SK-N-SH (cell line): ENCODE measurements at regions not wholly inside any gene's neighbourhood (a gene's known extent, or its start where the extent isn't known, plus 50 kb on each side); places are given as distances from the start of the nearest gene placed in this dataset.

Source experiments
- CTCF ChIP-seq: fragments of 200-600 bp; sonication (generic); IDR thresholded peaks from 2 replicates; pipeline ENCODE4 v1.6.1; 2017; ENCODE audit warnings: antibody characterized with exemption, mild to moderate bottlenecking, moderate library complexity
- EP300 ChIP-seq, 2 experiments: IDR thresholded peaks; 2 replicates each; pipeline versions ENCODE4 v1.4.0 to v1.6.1; 2012; ENCODE audit warnings: borderline replicate concordance in 1 of 2, low read depth in 1 of 2, low read length in 1 of 2
- TAF1 ChIP-seq: IDR thresholded peaks from 2 replicates; pipeline ENCODE4 v1.6.1; 2012; ENCODE audit warnings: low read depth, mild to moderate bottlenecking, low read length, moderate library complexity, borderline replicate concordance

GRCh38 chr7:98496618-98497017 lies 95.7 kb upstream of the BAIAP2L1 start:
- TF ChIP-seq EP300 (IDR thresholded peaks at IDR 0.05; ENCODE audit: borderline replicate concordance in 1 of 2, low read depth in 1 of 2, low read length in 1 of 2) (no peak), CTCF (no peak), TAF1 (no peak)
